Osteocyte (in vitro differentiated cells): ENCODE measurements at regions not wholly inside any gene's neighbourhood (a gene's known extent, or its start where the extent isn't known, plus 50 kb on each side); places are given as distances from the start of the nearest gene placed in this dataset.

Experiments
- DNase-seq: peaks from one replicate; pipeline ENCODE4 v3.0.0; 2021; ENCODE audit warnings: mixed read lengths; ENCODE audit not compliant: unreplicated experiment; ENCODE audit errors: extremely low spot score
- H3K27ac Mint-ChIP-seq: one replicate; pipeline ENCODE4 v1.8.0; 2021; ENCODE audit warnings: mild to moderate bottlenecking, mixed read lengths; ENCODE audit not compliant: unreplicated experiment
- H3K27me3 Mint-ChIP-seq: one replicate; pipeline ENCODE4 v1.8.0; 2021; ENCODE audit warnings: mixed read lengths; ENCODE audit not compliant: unreplicated experiment
- H3K36me3 Mint-ChIP-seq: one replicate; pipeline ENCODE4 v1.8.0; 2021; ENCODE audit warnings: mixed read lengths; ENCODE audit not compliant: unreplicated experiment
- H3K4me1 Mint-ChIP-seq: one replicate; pipeline ENCODE4 v1.8.0; 2021; ENCODE audit warnings: mixed read lengths; ENCODE audit not compliant: unreplicated experiment
- H3K4me3 Mint-ChIP-seq: one replicate; pipeline ENCODE4 v1.8.0; 2021; ENCODE audit warnings: mild to moderate bottlenecking, moderate library complexity, mixed read lengths; ENCODE audit not compliant: unreplicated experiment
- H3K9me3 Mint-ChIP-seq: one replicate; pipeline ENCODE4 v1.8.0; 2021; ENCODE audit warnings: mixed read lengths; ENCODE audit not compliant: unreplicated experiment
- TF ChIP-seq, protein P1 (sequence below): fragments of 200-600 bp; sonication (generic); IDR thresholded peaks from 2 replicates; pipeline ENCODE4 v1.5.0; 2021; ENCODE audit warnings: antibody characterized with exemption, mild to moderate bottlenecking, moderate library complexity

DNA sequence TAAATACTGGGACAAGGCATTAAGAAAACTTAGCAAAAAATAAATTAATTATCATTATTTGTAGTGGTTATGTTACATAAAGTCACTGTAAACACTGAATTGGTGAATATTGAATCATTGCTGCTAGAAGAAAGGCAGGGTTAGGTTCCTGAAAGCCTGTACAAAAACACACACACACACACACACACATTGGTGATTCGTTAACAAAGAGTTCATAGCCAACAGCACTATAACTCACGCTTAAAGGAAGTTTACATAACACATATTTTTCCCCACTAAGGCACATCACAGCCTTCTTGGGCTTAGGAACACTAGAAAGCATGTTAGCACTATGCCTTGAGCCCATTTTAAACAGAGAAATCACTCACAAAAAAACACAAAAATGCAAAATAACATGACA, 690.0 kb upstream of the PIK3C3 start:
- H3K27ac Mint-ChIP-seq = no peak overlapping the region

DNA sequence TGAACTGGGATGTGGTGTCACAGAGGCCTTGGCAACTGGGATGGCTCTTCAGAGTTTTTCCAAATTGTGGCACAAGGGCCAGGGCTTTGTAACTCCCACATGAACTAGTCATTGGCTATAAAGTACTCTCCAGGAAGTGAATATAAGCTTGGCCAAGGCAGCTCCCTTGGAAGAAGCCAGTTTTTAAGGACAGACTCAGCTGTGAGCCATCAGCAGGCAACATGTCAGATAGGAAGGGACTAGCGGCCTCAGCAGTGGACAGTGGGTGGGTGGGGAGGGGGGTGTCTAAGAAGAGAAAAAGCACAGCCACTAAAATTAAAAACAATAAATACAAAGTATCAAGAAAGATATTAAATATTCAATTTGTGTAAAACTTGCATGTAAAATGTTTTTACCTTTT, 691.1 kb upstream of the PIK3C3 start:
- no peak for DNase-seq
- no peaks in the 10 kb centered on the region for H3K9me3 Mint-ChIP-seq
- H3K36me3 Mint-ChIP-seq = no peaks in the 10 kb centered on the region
- H3K4me1 Mint-ChIP-seq = peaks cover 2% of the 10 kb centered on the region
- H3K27ac Mint-ChIP-seq = no peak overlapping the region
- H3K4me3 Mint-ChIP-seq = no peak overlapping the region
- TF ChIP-seq, protein P1, sequence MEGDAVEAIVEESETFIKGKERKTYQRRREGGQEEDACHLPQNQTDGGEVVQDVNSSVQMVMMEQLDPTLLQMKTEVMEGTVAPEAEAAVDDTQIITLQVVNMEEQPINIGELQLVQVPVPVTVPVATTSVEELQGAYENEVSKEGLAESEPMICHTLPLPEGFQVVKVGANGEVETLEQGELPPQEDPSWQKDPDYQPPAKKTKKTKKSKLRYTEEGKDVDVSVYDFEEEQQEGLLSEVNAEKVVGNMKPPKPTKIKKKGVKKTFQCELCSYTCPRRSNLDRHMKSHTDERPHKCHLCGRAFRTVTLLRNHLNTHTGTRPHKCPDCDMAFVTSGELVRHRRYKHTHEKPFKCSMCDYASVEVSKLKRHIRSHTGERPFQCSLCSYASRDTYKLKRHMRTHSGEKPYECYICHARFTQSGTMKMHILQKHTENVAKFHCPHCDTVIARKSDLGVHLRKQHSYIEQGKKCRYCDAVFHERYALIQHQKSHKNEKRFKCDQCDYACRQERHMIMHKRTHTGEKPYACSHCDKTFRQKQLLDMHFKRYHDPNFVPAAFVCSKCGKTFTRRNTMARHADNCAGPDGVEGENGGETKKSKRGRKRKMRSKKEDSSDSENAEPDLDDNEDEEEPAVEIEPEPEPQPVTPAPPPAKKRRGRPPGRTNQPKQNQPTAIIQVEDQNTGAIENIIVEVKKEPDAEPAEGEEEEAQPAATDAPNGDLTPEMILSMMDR = no peak
- H3K27me3 Mint-ChIP-seq = no peaks in the 10 kb centered on the region

More for the DNA sequence above, 690.0 kb upstream of the PIK3C3 start:
- DNase-seq = no peak
- TF ChIP-seq, protein P1 = no peak
- Mint-ChIP-seq H3K4me1 (peaks cover 2% of the 10 kb centered on the region), H3K36me3 (no peaks in the 10 kb centered on the region), H3K27me3 (no peaks in the 10 kb centered on the region), H3K4me3 (no peak overlapping the region), H3K9me3 (no peaks in the 10 kb centered on the region)

DNA sequence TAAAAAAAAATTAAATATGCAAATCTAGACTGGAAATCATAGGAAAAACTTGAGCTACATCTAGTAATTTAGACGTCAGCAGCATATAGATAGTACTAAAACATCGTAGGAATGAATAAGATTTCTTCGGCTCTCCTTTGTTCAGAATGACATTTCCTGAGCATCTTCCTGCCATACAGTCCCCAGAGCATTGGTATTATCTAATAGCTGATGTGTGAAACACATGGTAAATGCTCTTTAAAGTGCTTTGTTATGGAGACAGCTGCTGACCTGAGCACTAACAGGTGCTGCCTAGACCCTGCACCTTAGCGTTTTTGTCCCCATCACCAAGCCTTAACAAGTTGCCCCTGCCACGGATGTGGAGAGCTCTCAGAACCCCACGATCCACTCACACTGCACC, 692.3 kb upstream of the PIK3C3 start:
- Mint-ChIP-seq H3K27ac (no peak overlapping the region), H3K36me3 (no peaks in the 10 kb centered on the region), H3K27me3 (no peaks in the 10 kb centered on the region), H3K9me3 (no peaks in the 10 kb centered on the region), H3K4me3 (no peak overlapping the region), H3K4me1 (peaks cover 2% of the 10 kb centered on the region)
- TF ChIP-seq, protein P1 = no peak
- DNase-seq = no peak

GRCh38 chr18:41244591-41245037, 710.4 kb upstream of the PIK3C3 start:
- no peaks in the 10 kb centered on the region for H3K9me3 Mint-ChIP-seq
- H3K4me3 Mint-ChIP-seq = no peak overlapping the region
- H3K36me3 Mint-ChIP-seq = no peaks in the 10 kb centered on the region
- H3K27ac Mint-ChIP-seq = no peak overlapping the region
- DNase-seq = no peak
- TF ChIP-seq, protein P1 = no peak
- H3K4me1 Mint-ChIP-seq = no peaks in the 10 kb centered on the region
- no peaks in the 10 kb centered on the region for H3K27me3 Mint-ChIP-seq

DNA sequence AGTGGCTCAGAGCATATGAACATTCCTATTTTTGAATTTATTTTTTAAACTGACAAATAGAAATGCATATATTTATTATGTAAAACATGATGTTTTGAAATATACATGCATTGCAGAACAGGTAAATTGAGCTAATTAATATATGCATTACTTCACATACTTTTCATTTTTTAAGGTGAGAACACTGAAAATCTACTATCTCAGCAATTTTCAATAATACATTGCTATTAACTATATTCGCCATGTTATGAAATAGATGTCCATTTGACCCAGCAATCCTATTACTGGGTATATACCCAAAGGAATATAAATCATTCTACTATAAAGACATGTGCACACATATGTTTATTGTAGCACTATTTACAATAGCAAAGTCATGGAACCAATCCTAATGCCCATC, 717.7 kb upstream of the PIK3C3 start:
- Mint-ChIP-seq H3K36me3 (no peaks in the 10 kb centered on the region), H3K27me3 (no peaks in the 10 kb centered on the region), H3K27ac (no peak overlapping the region), H3K9me3 (no peaks in the 10 kb centered on the region), H3K4me1 (no peaks in the 10 kb centered on the region), H3K4me3 (no peak overlapping the region)
- no peak for DNase-seq
- TF ChIP-seq, protein P1 = no peak
